Neural cell (in vitro differentiated cells): ENCODE measurements at regions not wholly inside any gene's neighbourhood (a gene's known extent, or its start where the extent isn't known, plus 50 kb on each side); places are given as distances from the start of the nearest gene placed in this dataset.

ENCODE experiments used
- H2AFZ ChIP-seq: fragments of 200-600, 300-800 bp; sonication (generic), shearing (Covaris generic); 2 replicates; pipeline ENCODE4 v1.6.0; 2014; ENCODE audit warnings: low read depth, mild to moderate bottlenecking, antibody characterized with exemption, low read length, moderate library complexity
- H3F3A ChIP-seq: fragments of 200-600 bp; shearing (Covaris generic); 2 replicates; pipeline ENCODE4 v1.6.1; 2016; ENCODE audit warnings: mild to moderate bottlenecking, moderate library complexity, mixed read lengths, antibody characterized with exemption, low read length; ENCODE audit not compliant: insufficient read depth, poor library complexity, severe bottlenecking
- H3K27ac ChIP-seq: fragments of 200-600, 300-800 bp; sonication (generic), shearing (Covaris generic); 2 replicates; pipeline ENCODE4 v1.5.1; 2014; ENCODE audit warnings: mild to moderate bottlenecking, low read length, moderate library complexity
- H3K27me3 ChIP-seq: fragments of 300-800, 200-600 bp; sonication (generic), shearing (Covaris generic); 2 replicates; pipeline ENCODE4 v1.6.0; 2014; ENCODE audit warnings: mild to moderate bottlenecking, low read depth, low read length, moderate library complexity; ENCODE audit not compliant: insufficient read depth
- H3K36me3 ChIP-seq: fragments of 300-800, 200-600 bp; sonication (generic), shearing (Covaris generic); 2 replicates; pipeline ENCODE4 v1.5.1; 2014; ENCODE audit warnings: mild to moderate bottlenecking, antibody characterized with exemption, low read length, moderate library complexity; ENCODE audit not compliant: insufficient read depth
- H3K4me2 ChIP-seq: fragments of 300-800, 200-600 bp; sonication (generic), shearing (Covaris generic); 2 replicates; pipeline ENCODE4 v1.6.0; 2014; ENCODE audit warnings: mild to moderate bottlenecking, low read length
- H3K4me3 ChIP-seq: fragments of 300-800, 200-600 bp; sonication (generic), shearing (Covaris generic); 2 replicates; pipeline ENCODE4 v1.5.1; 2014; ENCODE audit warnings: mild to moderate bottlenecking, low read length, moderate library complexity
- H3K79me2 ChIP-seq: fragments of 200-600 bp; shearing (Covaris generic); replicated peaks from 2 replicates; pipeline ENCODE4 v1.6.0; 2014; ENCODE audit warnings: mild to moderate bottlenecking, low read length, moderate library complexity; ENCODE audit not compliant: insufficient read depth
- H3K9ac ChIP-seq: fragments of 300-800, 200-600 bp; sonication (generic), shearing (Covaris generic); 2 replicates; pipeline ENCODE4 v1.6.1; 2016; ENCODE audit warnings: mild to moderate bottlenecking, low read length, mixed read lengths
- H3K9me2 ChIP-seq: fragments of 200-600 bp; shearing (Covaris generic); 2 replicates; pipeline ENCODE4 v1.6.1; 2016; ENCODE audit warnings: mild to moderate bottlenecking, low read length, mixed read lengths; ENCODE audit not compliant: insufficient read depth
- H3K9me3 ChIP-seq: fragments of 200-600, 300-800 bp; sonication (generic), shearing (Covaris generic); 2 replicates; pipeline ENCODE4 v1.6.1; 2016; ENCODE audit warnings: mild to moderate bottlenecking, mixed run types, low read length, moderate library complexity, mixed read lengths
- H4K20me1 ChIP-seq: fragments of 200-600 bp; shearing (Covaris generic); 2 replicates; pipeline ENCODE4 v1.6.1; 2016; ENCODE audit warnings: mild to moderate bottlenecking, mixed run types; ENCODE audit not compliant: insufficient read depth
- CTCF ChIP-seq: fragments of 450-650 bp; IDR thresholded peaks from 2 replicates; pipeline ENCODE4 v1.5.1; 2014; ENCODE audit warnings: antibody characterized with exemption, mild to moderate bottlenecking, moderate library complexity; ENCODE audit not compliant: poor library complexity, severe bottlenecking
- EP300 ChIP-seq: fragments of 450-650 bp; conservative IDR thresholded peaks from 2 replicates; pipeline ENCODE4 v1.6.1; 2014; ENCODE audit warnings: antibody characterized with exemption, mild to moderate bottlenecking, moderate library complexity; ENCODE audit not compliant: poor library complexity, severe bottlenecking
- EZH2 ChIP-seq: fragments of 200-600, 300-800 bp; shearing (Covaris generic), sonication (generic); IDR thresholded peaks from 2 replicates; pipeline ENCODE4 v1.6.1; 2014; ENCODE audit warnings: antibody characterized with exemption, low read length, borderline replicate concordance, mild to moderate bottlenecking; ENCODE audit not compliant: insufficient read depth, poor library complexity, severe bottlenecking
- MXI1 ChIP-seq: fragments of 450-650 bp; conservative IDR thresholded peaks from 2 replicates; pipeline ENCODE4 v1.6.1; 2014; ENCODE audit warnings: antibody characterized with exemption, mild to moderate bottlenecking; ENCODE audit not compliant: poor library complexity, severe bottlenecking
- POLR2AphosphoS5 ChIP-seq: IDR thresholded peaks from 2 replicates; pipeline ENCODE4 v1.6.1; 2012
- RAD21 ChIP-seq: fragments of 450-650 bp; conservative IDR thresholded peaks from 2 replicates; pipeline ENCODE4 v1.6.1; 2014; ENCODE audit warnings: antibody characterized with exemption, mild to moderate bottlenecking, moderate library complexity
- REST ChIP-seq: IDR thresholded peaks from 2 replicates; pipeline ENCODE4 v1.6.1; 2012; ENCODE audit warnings: borderline replicate concordance
- SMC3 ChIP-seq: fragments of 450-650 bp; conservative IDR thresholded peaks from 2 replicates; pipeline ENCODE4 v1.6.1; 2014; ENCODE audit warnings: antibody characterized with exemption, mild to moderate bottlenecking, moderate library complexity; ENCODE audit not compliant: poor library complexity
- TAF1 ChIP-seq: IDR thresholded peaks from 2 replicates; pipeline ENCODE4 v1.6.1; 2012; ENCODE audit warnings: low read depth

- Histone ChIP-seq H4K20me1 (no peaks in the 10 kb centered on the region), H3K9me3 (no peaks in the 10 kb centered on the region), H3K9me2 (no peaks in the 10 kb centered on the region), H3F3A (no peaks in the 10 kb centered on the region), H2AFZ (no peak overlapping the region), H3K27ac (no peak overlapping the region), H3K79me2 (no peaks in the 10 kb centered on the region), H3K4me3 (no peak overlapping the region), H3K9ac (no peak overlapping the region), H3K36me3 (no peaks in the 10 kb centered on the region), H3K27me3 (no peaks in the 10 kb centered on the region), H3K4me2 (no peak overlapping the region)
- TF ChIP-seq RAD21 (no peak), CTCF (no peak), EP300 (no peak), EZH2 (no peak), POLR2AphosphoS5 (no peak), REST (no peak), TAF1 (no peak), MXI1 (no peak)
Observed at GRCh38 chr9:30020161-30020560, 2364.3 kb upstream of the ACO1 start.

- Histone ChIP-seq H3K9me3 (no peaks in the 10 kb centered on the region), H3K27me3 (no peaks in the 10 kb centered on the region), H3K4me3 (no peak overlapping the region), H4K20me1 (no peaks in the 10 kb centered on the region), H3K27ac (no peak overlapping the region), H3K9ac (no peak overlapping the region), H3F3A (no peaks in the 10 kb centered on the region), H3K4me2 (no peak overlapping the region), H3K79me2 (no peaks in the 10 kb centered on the region), H2AFZ (no peak overlapping the region), H3K9me2 (no peaks in the 10 kb centered on the region), H3K36me3 (no peaks in the 10 kb centered on the region)
- TF ChIP-seq EZH2, result no peak
Observed at GRCh38 chr9:30035761-30036160, 2348.7 kb upstream of the ACO1 start.

GRCh38 chr9:30036558-30036957, 2347.9 kb upstream of the ACO1 start:
- no peaks in the 10 kb centered on the region for H3K9me2 ChIP-seq

More at GRCh38 chr9:30036558-30036957, 2347.9 kb upstream of the ACO1 start:
- Histone ChIP-seq H3K27me3 (no peaks in the 10 kb centered on the region), H4K20me1 (no peaks in the 10 kb centered on the region), H3K9me3 (no peaks in the 10 kb centered on the region), H3K79me2 (no peaks in the 10 kb centered on the region), H3K36me3 (no peaks in the 10 kb centered on the region), H2AFZ (no peak overlapping the region), H3K4me2 (no peak overlapping the region), H3K4me3 (no peak overlapping the region), H3K27ac (no peak overlapping the region), H3F3A (no peaks in the 10 kb centered on the region), H3K9ac (no peak overlapping the region)
- TF ChIP-seq RAD21, result no peak
- no peak for TF ChIP-seq EZH2
- TF ChIP-seq POLR2AphosphoS5, result no peak
- TF ChIP-seq CTCF, result no peak
- no peak for TF ChIP-seq TAF1
- no peak for TF ChIP-seq MXI1
- no peak for TF ChIP-seq SMC3
- TF ChIP-seq REST, result no peak
- no peak for TF ChIP-seq EP300
